PFSK-1 (cell line): ENCODE measurements at regions not wholly inside any gene's neighbourhood (a gene's known extent, or its start where the extent isn't known, plus 50 kb on each side); places are given as distances from the start of the nearest gene placed in this dataset.

ENCODE experiments used
- POLR2AphosphoS5 ChIP-seq: IDR thresholded peaks from 2 replicates; pipeline ENCODE4 v1.6.1; 2012; ENCODE audit warnings: low read depth, mild to moderate bottlenecking, control low read depth, low read length, moderate library complexity
- TAF1 ChIP-seq: IDR thresholded peaks from 2 replicates; pipeline ENCODE4 v1.6.1; 2012; ENCODE audit warnings: low read length, control low read depth, borderline replicate concordance; ENCODE audit not compliant: insufficient read depth
- TF ChIP-seq, protein P1 (sequence below), 2 experiments: IDR thresholded peaks; 2 replicates each; pipeline versions ENCODE4 v1.6.1 to v1.8.0; 2011 to 2012; ENCODE audit warnings: low read depth in 2 of 2, low read length in 2 of 2, control low read depth in 1 of 2, inconsistent platforms in 1 of 2, mild to moderate bottlenecking in 1 of 2, moderate library complexity in 1 of 2; ENCODE audit not compliant: insufficient read depth in 1 of 2

DNA sequence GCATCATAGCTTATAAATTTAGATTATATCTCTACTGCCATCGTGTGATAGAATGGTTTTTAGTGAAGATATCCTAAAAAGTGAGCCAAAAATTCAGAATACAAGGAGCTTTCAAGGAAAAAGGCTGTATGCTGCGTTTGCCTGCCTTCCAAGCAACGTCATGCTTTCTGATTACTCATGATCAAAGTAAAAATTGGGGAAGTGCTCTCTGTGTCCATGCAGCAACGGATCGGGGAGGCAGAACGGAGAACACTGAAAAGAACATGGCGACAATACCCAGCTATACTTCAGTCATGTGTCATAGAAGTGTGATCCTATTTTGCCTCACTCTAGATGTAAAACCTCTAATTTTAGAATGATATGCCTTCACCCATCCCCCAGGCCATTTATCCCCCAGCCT is 185.7 kb downstream of the SUCLG1 start:
- TF ChIP-seq POLR2AphosphoS5 (no peak), TAF1 (no peak)
- TF ChIP-seq, protein P1, sequence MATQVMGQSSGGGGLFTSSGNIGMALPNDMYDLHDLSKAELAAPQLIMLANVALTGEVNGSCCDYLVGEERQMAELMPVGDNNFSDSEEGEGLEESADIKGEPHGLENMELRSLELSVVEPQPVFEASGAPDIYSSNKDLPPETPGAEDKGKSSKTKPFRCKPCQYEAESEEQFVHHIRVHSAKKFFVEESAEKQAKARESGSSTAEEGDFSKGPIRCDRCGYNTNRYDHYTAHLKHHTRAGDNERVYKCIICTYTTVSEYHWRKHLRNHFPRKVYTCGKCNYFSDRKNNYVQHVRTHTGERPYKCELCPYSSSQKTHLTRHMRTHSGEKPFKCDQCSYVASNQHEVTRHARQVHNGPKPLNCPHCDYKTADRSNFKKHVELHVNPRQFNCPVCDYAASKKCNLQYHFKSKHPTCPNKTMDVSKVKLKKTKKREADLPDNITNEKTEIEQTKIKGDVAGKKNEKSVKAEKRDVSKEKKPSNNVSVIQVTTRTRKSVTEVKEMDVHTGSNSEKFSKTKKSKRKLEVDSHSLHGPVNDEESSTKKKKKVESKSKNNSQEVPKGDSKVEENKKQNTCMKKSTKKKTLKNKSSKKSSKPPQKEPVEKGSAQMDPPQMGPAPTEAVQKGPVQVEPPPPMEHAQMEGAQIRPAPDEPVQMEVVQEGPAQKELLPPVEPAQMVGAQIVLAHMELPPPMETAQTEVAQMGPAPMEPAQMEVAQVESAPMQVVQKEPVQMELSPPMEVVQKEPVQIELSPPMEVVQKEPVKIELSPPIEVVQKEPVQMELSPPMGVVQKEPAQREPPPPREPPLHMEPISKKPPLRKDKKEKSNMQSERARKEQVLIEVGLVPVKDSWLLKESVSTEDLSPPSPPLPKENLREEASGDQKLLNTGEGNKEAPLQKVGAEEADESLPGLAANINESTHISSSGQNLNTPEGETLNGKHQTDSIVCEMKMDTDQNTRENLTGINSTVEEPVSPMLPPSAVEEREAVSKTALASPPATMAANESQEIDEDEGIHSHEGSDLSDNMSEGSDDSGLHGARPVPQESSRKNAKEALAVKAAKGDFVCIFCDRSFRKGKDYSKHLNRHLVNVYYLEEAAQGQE (IDR thresholded peaks at IDR 0.05; ENCODE audit: insufficient read depth in 1 of 2, low read depth in 2 of 2, low read length in 2 of 2), result no peak
